Sigmoid colon (tissue), 6 donors: ENCODE measurements at regions not wholly inside any gene's neighbourhood (a gene's known extent, or its start where the extent isn't known, plus 50 kb on each side); places are given as distances from the start of the nearest gene placed in this dataset.

ENCODE experiments used
- DNase-seq: peaks from one replicate; pipeline ENCODE4 v3.0.0-alpha.2; 2019
- H3K27ac ChIP-seq, 4 donors: fragments of 200-600 bp; sonication (generic); one replicate each; pipeline ENCODE4 v1.5.1; 2016 to 2019; ENCODE audit warnings: mild to moderate bottlenecking in 1 of 4
- H3K27me3 ChIP-seq, 3 donors: fragments of 200-600 bp; sonication (generic); one replicate each; pipeline ENCODE4 v1.5.1; 2019; ENCODE audit warnings: mild to moderate bottlenecking in 1 of 3
- H3K36me3 ChIP-seq, 4 donors: fragments of 200-600 bp; sonication (generic); one replicate each; pipeline ENCODE4 v1.5.1; 2016 to 2019
- H3K4me1 ChIP-seq, 4 donors: fragments of 200-600 bp; sonication (generic); one replicate each; pipeline ENCODE4 v1.5.1; 2017 to 2019
- H3K4me3 ChIP-seq, 4 donors: fragments of 200-600 bp; sonication (generic); one replicate each; pipeline ENCODE4 v1.5.1; 2017 to 2019; ENCODE audit warnings: mild to moderate bottlenecking in 2 of 4, moderate library complexity in 1 of 4
- H3K9me3 ChIP-seq, 4 donors: fragments of 200-600 bp in 3 of 4; sonication (generic) in 3 of 4; one replicate each; pipeline versions ENCODE4 v1.5.1 to v1.6.1; 2013 to 2019
- CTCF ChIP-seq, 4 experiments: fragments of 450-650 bp in 3 of 4; fragments of 200-600 bp in 1 of 4; IDR thresholded peaks; one replicate each; pipeline ENCODE4 v1.5.1; 2016 to 2019; ENCODE audit warnings: antibody characterized with exemption in 4 of 4, mild to moderate bottlenecking in 3 of 4, moderate library complexity in 2 of 4
- EP300 ChIP-seq, 4 donors: sonication (generic); formaldehyde crosslinking; IDR thresholded peaks; one replicate each; pipeline ENCODE4 v1.6.1; 2017; ENCODE audit warnings: antibody characterized with exemption in 4 of 4
- POLR2A ChIP-seq, 2 donors: fragments of 450-650 bp; IDR thresholded peaks; one replicate each; pipeline ENCODE4 v1.6.1; 2016; ENCODE audit warnings: antibody characterized with exemption in 2 of 2, mild to moderate bottlenecking in 2 of 2, moderate library complexity in 2 of 2
- POLR2AphosphoS5 ChIP-seq, 4 donors: sonication (generic); formaldehyde crosslinking; IDR thresholded peaks; one replicate each; pipeline ENCODE4 v1.6.1; 2017; ENCODE audit warnings: antibody characterized with exemption in 4 of 4
- WGBS, 2 donors: extraction: QIAGEN DNeasy Blood & Tissue Kit; methylation state at CpG; one replicate each; pipeline ENCODE4 v1.1.7; 2013; 5-methylcytosine and 5-hydroxymethylcytosine counted together
- intact Hi-C: fragments of 100-400 bp; cut with DNase I; formaldehyde crosslinking; loops from one replicate; pipeline ENCODE4 v1.15.1; 2023
- donor health status: healthy with polysubstance abuse.
- donor health status: healthy.

GRCh38 chr10:44756216-44756615, 154.9 kb upstream of the TMEM72 start:
- no peak for TF ChIP-seq POLR2A (IDR thresholded peaks at IDR 0.05)
- 94 to 95% methylated on average over 6 of the region's 6 CpGs for whole genome bisulfite sequencing, 2 donors
- Histone ChIP-seq H3K4me3 (no peak overlapping the region), H3K9me3 (no peaks in the 10 kb centered on the region), H3K27me3 (no peaks in the 10 kb centered on the region), H3K4me1 (peaks cover 0 to 29% (median 13%) of the 10 kb centered on the region in 4 donors), H3K36me3 (no peaks in the 10 kb centered on the region), H3K27ac (no peak overlapping the region)
- intact Hi-C loops, result no loop called here
- no peak for DNase-seq

GRCh38 chr10:44757551-44758205, 153.5 kb upstream of the TMEM72 start:
- no peak for TF ChIP-seq EP300 (IDR thresholded peaks at IDR 0.05)
- no peak for TF ChIP-seq CTCF (IDR thresholded peaks at IDR 0.05)
- no peak for TF ChIP-seq POLR2A (IDR thresholded peaks at IDR 0.05)
- TF ChIP-seq POLR2AphosphoS5 (IDR thresholded peaks at IDR 0.05), result no peak
- intact Hi-C loops, result no loop called here
- H3K4me1 ChIP-seq, result peaks cover 0 to 22% (median 10%) of the 10 kb centered on the region in 4 donors
- H3K27me3 ChIP-seq, result no peaks in the 10 kb centered on the region
- 89 to 93% methylated on average over 5 of the region's 5 CpGs for WGBS, 2 donors
- H3K4me3 ChIP-seq, result no peak overlapping the region
- H3K27ac ChIP-seq, result no peak overlapping the region
- H3K36me3 ChIP-seq, result no peaks in the 10 kb centered on the region
- no peak for DNase-seq
- H3K9me3 ChIP-seq, result no peaks in the 10 kb centered on the region

- H3K27ac ChIP-seq, result no peak overlapping the region
- DNase-seq, result no peak
- intact Hi-C loops, result no loop called here
- no peaks in the 10 kb centered on the region for H3K36me3 ChIP-seq
- TF ChIP-seq CTCF (IDR thresholded peaks at IDR 0.05) (no peak), EP300 (IDR thresholded peaks at IDR 0.05) (no peak), POLR2AphosphoS5 (IDR thresholded peaks at IDR 0.05) (no peak), POLR2A (IDR thresholded peaks at IDR 0.05) (no peak)
- no peak overlapping the region for H3K4me3 ChIP-seq
- peaks cover 0 to 9% (median 0%) of the 10 kb centered on the region in 4 donors for H3K4me1 ChIP-seq
- H3K9me3 ChIP-seq, result no peaks in the 10 kb centered on the region
- 40 to 49% methylated on average over 5 of the region's 5 CpGs for WGBS, 2 donors
- H3K27me3 ChIP-seq, result no peaks in the 10 kb centered on the region
Measured at GRCh38 chr10:44759122-44759521, 152.0 kb upstream of the TMEM72 start.

- no peak for DNase-seq
- H3K4me1 ChIP-seq, result peaks cover 0 to 9% (median 0%) of the 10 kb centered on the region in 4 donors
- H3K9me3 ChIP-seq, result no peaks in the 10 kb centered on the region
- no peak overlapping the region for H3K4me3 ChIP-seq
- no peak overlapping the region for H3K27ac ChIP-seq
- H3K27me3 ChIP-seq, result no peaks in the 10 kb centered on the region
- intact Hi-C loops, result no loop called here
- no peaks in the 10 kb centered on the region for H3K36me3 ChIP-seq
- TF ChIP-seq CTCF (IDR thresholded peaks at IDR 0.05), result no peak
- TF ChIP-seq POLR2AphosphoS5 (IDR thresholded peaks at IDR 0.05), result no peak
- TF ChIP-seq EP300 (IDR thresholded peaks at IDR 0.05), result no peak
- TF ChIP-seq POLR2A (IDR thresholded peaks at IDR 0.05), result no peak
- WGBS, 2 donors, result 77 to 80% methylated on average over 1 of the region's 1 CpG
Measured at GRCh38 chr10:44760513-44760912, 150.6 kb upstream of the TMEM72 start.

GRCh38 chr10:44761076-44761475, 150.1 kb upstream of the TMEM72 start:
- no peak for TF ChIP-seq CTCF (IDR thresholded peaks at IDR 0.05)
- TF ChIP-seq EP300 (IDR thresholded peaks at IDR 0.05), result no peak
- no peak for TF ChIP-seq POLR2A (IDR thresholded peaks at IDR 0.05)
- no peak for TF ChIP-seq POLR2AphosphoS5 (IDR thresholded peaks at IDR 0.05)
- H3K4me3 ChIP-seq, result no peak overlapping the region
- intact Hi-C loops, result no loop called here
- WGBS, 2 donors, result 51 to 67% methylated on average over 5 of the region's 5 CpGs
- no peaks in the 10 kb centered on the region for H3K27me3 ChIP-seq
- no peaks in the 10 kb centered on the region for H3K36me3 ChIP-seq
- no peaks in the 10 kb centered on the region for H3K9me3 ChIP-seq
- no peak for DNase-seq
- H3K4me1 ChIP-seq, result peaks cover 0 to 9% (median 0%) of the 10 kb centered on the region in 4 donors
- no peak overlapping the region for H3K27ac ChIP-seq
